ENCODE measurements at regions not wholly inside any gene's neighbourhood (a gene's known extent, or its start where the extent isn't known, plus 50 kb on each side); places are given as distances from the start of the nearest gene placed in this dataset.
"Not testable (repeated sequence)": the region's sequence is repeated elsewhere in the genome, so short reads cannot be mapped to it uniquely, and the experiment has no call there.

GRCh38 chr1:38153778-38154470, 107.3 kb upstream of the POU3F1 start:
- peak; percentile 90 for DNase-seq

GRCh38 chr1:38153066-38153777, 106.6 kb upstream of the POU3F1 start:
- DNase-seq: peak; percentile 69

DNA sequence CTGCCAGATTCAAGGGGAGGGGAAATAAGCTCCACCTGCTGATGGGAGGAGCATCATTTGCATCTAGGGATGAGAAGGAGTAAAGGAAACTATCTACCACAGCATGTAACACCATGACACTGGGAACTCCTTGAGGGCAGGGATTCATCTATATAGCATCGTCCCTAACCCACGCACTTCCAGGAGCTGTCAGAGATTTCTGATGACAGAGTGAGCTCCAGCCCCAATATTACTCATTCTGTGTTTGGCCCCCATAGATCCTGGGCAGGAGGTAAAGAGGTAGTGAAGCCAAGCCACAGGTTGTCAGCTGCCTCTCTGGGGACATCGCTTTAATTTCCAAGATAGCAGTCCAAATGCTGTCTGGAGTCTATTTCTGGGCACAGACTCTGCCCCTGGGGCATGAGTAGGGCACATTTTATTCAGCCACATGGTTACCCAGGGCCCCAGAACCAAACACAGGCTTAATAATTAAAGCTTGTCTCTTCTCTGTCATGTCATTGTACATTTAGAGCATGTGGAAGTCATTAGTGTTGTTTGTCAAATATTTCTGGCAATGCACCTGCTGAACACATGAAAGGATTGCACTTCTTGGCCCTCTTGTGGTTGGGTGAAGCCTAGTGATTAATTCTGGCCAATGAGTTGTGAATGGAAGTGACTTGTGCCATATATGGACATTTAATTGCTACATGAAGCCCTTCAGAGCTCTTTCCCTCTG, 105.9 kb upstream of the POU3F1 start:
- peak; percentile 57 for DNase-seq

- peak; percentile 77 for DNase-seq
These were observed 104.8 kb upstream of the POU3F1 start for GRCh38 chr1:38151399-38151798.

- DNase-seq: not testable (repeated sequence)
These were observed 99.5 kb upstream of the POU3F1 start for GRCh38 chr1:38146079-38146478.

GRCh38 chr1:38142606-38143005, 96.0 kb upstream of the POU3F1 start:
- DNase-seq: no peak

DNA sequence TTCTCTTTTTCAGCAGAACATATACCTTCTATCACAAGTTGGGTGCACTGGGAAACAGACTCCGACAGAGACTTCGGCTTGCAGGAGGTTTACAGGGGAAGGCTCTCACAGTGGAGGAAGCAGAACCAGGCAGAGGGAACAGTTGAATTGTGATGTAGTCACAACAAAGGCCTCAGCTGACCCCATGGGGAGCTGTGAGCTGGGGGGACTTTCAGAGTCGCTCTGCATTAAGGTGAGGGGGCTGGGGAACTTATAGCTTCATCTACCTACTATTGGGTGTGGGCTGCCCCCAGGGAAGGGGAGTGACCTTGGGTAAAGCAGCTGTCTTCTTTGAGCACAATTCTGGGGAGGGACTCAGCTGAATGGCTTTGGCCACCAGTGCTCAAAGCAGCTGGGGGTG, 94.9 kb upstream of the POU3F1 start:
- DNase-seq: peak; percentile 20

- DNase-seq: no peak
These were observed 93.3 kb upstream of the POU3F1 start for GRCh38 chr1:38139738-38140487.

DNA sequence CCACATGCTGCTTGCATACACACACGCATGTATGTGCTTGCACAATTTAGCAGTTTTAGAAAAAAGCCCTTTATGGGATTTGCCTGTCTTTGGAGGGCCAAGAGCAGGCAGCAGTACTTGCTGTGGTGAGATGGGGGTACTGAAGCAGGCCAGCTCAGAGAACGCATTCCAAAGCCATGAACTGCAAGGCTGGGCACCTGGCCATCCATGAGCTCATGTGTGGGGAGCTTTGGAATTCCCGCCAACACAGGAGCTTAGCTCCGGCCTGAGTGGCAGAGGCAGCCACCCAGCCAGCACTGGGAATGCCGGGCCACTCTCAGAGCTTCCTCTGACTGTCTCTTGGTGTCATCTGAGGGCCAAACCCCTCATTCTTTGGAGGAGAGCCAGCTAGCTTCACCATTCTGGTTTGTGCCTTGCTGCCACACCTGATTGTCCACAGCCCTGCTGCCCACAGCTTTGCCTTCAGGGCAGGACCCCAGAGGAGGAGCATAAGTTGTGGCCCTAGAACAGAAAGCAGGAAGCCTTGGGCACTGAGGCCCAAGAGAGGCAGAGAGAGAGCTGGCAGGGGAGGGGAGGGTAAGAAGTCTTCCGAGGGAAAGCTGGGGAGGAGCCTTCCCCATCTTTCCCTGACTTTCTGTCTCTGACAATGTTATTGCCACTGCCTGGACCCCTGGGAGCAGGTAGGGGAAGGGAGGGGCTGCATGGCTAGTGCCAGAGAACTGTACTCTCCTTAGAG, 92.1 kb upstream of the POU3F1 start:
- peak; percentile 18 for DNase-seq

GRCh38 chr1:38137164-38137563, 90.6 kb upstream of the POU3F1 start:
- no peak for DNase-seq

DNA sequence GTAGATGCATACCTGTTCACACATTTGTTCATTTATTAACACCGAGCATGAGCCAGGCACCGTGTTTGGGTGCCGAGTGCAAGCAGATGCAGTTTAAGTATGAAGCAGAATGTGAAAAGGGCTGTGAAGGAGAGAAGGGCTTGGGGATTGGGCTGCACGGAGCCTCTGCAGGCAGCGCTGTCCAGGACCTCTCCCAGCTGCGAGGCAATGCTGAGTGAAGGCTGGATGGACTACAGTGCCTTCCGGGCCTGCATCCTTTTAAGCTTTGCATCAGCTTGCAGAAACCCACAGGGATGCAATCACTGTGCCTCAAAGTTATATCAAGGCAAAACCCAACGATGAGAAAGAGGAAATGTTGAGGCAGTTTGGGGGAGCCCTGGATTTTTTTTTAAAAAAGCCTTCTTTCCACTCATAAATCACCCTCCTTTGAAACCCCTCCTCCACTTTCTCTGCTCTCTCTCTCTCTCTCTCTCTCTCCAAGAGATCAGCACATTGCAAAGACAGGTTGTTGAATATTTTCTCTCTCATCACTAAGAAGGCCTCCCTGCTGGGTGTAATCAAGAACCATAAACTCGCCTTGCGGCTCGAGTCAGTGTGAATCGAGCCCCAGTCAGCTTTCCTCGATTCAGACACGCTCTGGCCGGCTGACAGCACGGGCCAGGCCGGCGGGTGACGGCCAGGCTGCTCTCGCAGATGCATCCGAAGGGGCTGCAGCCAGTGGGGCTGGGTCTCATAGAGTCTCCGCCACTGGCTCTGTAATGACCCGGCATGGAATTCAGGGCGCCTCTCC, 89.2 kb upstream of the POU3F1 start:
- DNase-seq: no peak

GRCh38 chr1:38134294-38134755, 87.7 kb upstream of the POU3F1 start:
- DNase-seq: no peak

DNA sequence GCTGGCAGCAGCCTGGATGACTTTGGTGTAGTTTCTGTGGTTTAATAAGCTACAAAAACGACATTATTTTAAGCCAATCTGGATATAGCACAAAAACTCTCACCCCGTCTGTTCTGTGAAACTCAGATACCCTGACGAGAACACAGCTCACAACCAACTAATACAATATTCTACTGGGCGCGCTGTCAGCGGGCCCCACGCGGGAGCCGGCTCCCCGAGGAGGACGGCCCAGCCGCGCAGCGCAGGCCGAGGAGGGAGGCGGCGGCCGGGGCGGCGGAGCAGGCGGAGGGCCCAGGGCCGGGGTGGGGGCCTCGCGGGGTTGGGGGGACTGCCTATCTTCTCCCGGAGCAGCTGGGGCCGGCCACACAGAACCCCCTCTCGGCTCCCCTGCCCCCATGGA, 87.2 kb upstream of the POU3F1 start:
- no peak for DNase-seq

DNA sequence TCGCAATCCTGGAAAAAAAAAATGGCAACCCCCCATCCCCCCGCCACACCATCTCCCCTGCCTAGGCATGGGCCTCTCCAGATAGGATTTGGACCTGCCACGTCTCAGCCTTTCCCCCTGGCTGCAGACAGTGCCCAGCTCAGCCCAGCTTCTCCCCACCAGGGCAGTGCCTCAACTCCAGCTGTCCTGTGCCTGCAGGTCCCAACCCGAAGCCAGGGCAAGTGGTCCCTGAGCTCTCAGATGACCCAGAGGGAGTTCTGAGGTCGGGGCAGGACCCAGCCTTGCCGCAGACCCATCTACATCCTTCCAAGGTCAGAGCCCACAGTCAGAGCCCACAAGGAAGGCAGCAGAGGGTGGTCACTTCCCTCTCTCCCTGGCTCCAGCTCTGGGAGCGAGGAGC, 86.7 kb upstream of the POU3F1 start:
- no peak for DNase-seq

DNA sequence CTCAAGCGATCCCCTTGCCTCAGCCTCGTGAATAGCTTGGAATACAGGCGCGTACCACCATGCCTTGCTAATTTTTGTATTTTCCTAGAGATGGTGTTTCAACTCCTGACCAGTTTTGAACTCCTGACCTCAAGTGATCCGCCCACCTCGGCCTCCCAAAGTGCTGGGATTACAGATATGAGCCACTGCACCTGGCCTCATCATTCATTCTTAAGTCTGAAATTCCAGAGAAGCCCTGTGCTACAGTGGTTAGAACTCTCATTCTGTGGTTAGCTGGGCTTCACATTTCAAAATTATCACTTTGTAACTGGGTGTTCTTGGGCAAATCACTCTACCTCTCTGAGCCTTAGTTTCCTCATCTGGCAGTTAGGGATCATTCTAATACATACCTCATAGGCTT, 86.1 kb upstream of the POU3F1 start:
- DNase-seq: no peak

GRCh38 chr1:38131024-38131585, 84.5 kb upstream of the POU3F1 start:
- DNase-seq: no peak

DNA sequence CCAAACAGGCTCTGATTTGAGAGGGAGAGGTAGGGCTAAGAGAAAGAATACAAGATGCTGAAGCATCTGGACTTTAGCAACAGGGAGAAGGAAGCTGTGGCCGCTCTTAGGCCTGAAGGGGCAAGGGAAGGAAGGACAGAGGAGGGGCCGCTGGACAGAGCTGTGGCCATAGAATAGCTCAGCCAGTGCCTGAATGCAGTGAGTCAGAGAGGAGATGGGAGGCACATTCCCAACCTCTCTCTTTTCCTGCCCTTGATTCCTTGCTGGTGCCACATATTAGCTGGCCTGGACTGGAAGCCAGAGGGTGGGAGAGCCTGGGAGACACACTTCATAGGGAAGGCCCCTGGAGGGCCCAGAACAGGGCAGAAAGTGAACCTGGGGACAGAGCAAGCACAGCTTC, 83.4 kb upstream of the POU3F1 start:
- no peak for DNase-seq

- DNase-seq: peak; percentile 24
These were observed 82.9 kb upstream of the POU3F1 start for GRCh38 chr1:38129473-38129872.

DNA sequence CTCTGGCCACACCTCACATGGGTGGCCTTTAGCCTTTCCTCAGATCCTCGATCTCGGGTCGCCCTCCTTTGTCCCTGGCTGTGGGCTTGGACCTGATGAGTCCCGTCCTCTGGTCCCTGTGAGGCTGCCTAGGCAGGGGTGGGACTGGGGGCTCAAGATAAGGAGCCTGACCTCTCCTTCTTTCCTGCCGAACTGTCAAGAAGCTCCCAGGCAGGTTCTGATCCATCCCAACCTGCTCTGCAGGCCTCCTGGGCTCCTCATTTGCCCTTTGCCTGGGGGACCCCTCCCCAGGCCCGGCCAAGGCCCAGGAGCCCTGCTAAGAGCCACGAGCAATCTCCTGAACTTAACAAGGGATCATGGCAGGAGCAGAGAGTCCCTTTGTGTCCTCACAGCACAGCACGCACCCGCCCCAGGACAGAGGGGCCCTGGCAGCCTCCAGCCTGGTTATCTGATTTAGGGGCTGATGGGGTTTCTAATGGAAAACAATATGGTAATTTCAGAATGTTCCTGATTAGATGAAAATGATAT, 82.4 kb upstream of the POU3F1 start:
- DNase-seq: no peak

- DNase-seq: no peak
These were observed 81.9 kb upstream of the POU3F1 start for GRCh38 chr1:38128511-38128910.

DNA sequence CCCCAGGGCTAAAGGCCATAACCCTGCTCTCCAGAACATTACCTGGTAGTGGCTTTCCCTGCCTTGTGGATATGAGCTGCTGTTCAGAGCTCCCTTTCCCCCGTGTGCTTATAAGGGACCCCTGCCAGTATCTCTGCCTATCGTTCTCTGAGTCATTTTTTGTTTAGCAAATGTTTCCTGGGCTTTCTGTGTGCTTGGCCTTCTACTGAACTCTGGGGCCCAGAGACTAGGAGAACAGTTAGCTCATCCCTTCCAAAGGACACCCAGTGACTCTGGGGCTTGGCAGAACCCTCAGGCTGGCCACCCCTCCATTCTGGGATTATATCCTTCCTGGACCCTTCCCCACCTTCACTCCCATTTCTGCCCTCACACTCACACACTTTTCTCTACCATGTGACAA, 80.8 kb upstream of the POU3F1 start:
- DNase-seq: no peak

Measured in NCI-H82 (cell line).